D721Med (cell line): ENCODE measurements at regions not wholly inside any gene's neighbourhood (a gene's known extent, or its start where the extent isn't known, plus 50 kb on each side); places are given as distances from the start of the nearest gene placed in this dataset.

ENCODE experiments used
- DNase-seq: peaks from one replicate; pipeline ENCODE4 v3.0.0; 2011; ENCODE audit warnings: low spot score; ENCODE audit not compliant: insufficient read length
- FAIRE-seq: peaks from 2 replicates; lab custom pipeline; 2011; peaks lifted over from hg19 to GRCh38; lab: Jason Lieb, UNC
- TF ChIP-seq, protein P1 (sequence below): IDR thresholded peaks from 2 replicates; pipeline ENCODE4 v1.5.1; 2012; ENCODE audit warnings: mild to moderate bottlenecking, control low read depth; ENCODE audit not compliant: insufficient read depth; ENCODE audit errors: missing control alignments

DNA sequence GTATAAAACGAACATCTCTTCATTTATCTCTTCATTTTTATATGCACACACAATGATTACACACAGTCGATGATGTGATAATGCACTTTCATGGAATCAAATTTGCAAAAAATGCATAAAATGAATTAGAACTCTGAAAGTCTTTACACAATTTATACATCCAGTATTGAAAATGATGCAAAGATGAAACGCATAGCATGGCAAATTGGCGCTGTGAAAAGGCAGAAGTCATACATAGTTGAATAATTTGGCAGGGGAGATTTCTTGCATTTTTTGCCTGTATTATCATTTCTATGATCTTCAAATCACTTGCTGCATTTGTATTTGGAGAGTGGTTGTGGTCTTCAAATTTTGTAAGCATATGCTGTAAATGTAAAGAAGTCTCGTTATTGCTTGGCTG, 150.7 kb upstream of the LGALSL start:
- FAIRE-seq (no peak), DNase-seq (no peak)
- TF ChIP-seq, protein P1, sequence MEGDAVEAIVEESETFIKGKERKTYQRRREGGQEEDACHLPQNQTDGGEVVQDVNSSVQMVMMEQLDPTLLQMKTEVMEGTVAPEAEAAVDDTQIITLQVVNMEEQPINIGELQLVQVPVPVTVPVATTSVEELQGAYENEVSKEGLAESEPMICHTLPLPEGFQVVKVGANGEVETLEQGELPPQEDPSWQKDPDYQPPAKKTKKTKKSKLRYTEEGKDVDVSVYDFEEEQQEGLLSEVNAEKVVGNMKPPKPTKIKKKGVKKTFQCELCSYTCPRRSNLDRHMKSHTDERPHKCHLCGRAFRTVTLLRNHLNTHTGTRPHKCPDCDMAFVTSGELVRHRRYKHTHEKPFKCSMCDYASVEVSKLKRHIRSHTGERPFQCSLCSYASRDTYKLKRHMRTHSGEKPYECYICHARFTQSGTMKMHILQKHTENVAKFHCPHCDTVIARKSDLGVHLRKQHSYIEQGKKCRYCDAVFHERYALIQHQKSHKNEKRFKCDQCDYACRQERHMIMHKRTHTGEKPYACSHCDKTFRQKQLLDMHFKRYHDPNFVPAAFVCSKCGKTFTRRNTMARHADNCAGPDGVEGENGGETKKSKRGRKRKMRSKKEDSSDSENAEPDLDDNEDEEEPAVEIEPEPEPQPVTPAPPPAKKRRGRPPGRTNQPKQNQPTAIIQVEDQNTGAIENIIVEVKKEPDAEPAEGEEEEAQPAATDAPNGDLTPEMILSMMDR: no peak

DNA sequence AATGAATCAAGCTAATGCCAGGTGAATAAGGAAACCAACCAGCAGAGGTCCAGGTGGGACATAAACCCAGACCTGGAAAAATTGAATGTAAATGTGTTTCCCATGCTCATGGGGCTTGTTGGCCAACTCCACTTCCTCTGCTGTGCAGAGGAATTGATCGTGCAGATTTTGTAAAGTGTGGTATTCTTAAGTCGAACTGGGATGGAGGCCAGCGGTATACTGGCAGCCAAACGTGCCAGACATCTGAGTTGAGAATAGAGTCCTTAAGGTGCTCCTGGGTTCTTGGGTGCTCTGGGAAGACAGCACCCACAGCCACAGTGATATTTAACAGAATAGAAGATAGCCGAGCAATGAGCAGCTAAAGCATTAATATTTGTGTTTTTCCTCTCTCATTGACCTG, 146.5 kb upstream of the LGALSL start:
- no peak for DNase-seq
- TF ChIP-seq, protein P1: no peak
- no peak for FAIRE-seq

DNA sequence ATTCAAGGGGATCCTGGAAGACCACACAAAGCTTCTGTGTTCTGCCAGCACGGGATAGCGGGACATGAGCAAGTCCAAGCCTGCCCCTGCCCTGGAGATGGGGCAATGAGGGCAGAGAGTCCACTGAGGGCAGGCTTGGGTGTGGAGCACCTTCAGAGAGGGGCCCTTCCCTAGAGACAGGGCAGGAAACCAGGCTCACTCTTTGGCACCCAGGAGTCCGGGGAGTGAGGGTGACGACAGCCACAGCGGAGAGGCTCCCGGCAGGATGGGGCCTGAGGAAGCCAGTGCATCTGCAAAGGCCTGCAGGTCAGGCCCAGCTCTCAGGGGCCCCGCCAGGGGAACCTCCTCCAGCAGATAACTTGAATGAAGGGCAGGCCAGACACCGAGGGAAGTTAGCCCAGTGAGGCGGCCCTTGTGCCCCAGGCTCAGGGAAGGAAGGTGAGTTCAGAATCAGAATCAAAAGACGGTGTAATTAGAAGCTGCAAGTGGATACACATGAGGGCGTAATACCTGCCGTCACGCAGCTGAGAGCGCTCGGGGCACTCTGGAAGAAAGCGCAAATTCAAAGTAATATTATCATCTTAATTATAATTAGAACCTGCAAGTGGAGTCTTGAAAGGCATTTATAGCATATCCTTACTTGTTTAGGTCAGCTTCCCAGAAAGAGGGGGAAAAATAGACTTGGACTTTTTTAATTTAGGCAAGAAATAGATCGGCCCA, 142.6 kb upstream of the LGALSL start:
- no peak for FAIRE-seq
- DNase-seq: no peak
- TF ChIP-seq, protein P1: no peak

DNA sequence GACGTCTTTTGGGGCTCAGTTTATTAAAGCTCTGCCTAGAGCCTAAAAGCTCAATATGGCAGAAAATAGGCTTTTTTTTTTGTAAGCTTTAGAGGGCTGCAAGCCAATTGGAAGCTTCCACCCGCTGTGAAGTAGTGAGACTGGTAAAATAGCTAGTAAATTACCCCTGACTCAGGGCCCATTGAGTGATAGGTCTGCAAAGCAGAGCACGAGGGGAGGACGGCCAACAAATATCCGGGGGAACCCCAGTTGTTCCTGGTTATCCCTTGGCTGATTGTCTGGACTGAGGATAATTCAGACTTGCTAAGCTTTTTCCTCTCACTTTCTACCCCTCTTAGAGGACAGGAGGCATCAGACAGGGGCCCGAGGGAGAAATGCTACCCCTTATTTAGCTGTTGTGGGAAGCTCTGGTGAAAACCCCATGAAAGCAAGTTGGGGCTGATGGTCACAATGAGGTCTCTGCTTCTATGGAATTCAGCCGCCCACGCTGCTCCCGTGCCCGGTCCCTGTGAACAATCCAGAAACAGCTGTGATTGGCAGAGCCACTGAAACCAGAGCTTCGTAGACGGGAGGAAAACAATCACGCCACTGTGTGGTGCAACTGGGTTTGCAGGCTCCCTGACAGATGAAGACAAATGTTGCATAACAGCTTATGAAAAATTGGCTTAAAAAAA, 141.9 kb upstream of the LGALSL start:
- no peak for FAIRE-seq
- no peak for DNase-seq
- TF ChIP-seq, protein P1: no peak

DNA sequence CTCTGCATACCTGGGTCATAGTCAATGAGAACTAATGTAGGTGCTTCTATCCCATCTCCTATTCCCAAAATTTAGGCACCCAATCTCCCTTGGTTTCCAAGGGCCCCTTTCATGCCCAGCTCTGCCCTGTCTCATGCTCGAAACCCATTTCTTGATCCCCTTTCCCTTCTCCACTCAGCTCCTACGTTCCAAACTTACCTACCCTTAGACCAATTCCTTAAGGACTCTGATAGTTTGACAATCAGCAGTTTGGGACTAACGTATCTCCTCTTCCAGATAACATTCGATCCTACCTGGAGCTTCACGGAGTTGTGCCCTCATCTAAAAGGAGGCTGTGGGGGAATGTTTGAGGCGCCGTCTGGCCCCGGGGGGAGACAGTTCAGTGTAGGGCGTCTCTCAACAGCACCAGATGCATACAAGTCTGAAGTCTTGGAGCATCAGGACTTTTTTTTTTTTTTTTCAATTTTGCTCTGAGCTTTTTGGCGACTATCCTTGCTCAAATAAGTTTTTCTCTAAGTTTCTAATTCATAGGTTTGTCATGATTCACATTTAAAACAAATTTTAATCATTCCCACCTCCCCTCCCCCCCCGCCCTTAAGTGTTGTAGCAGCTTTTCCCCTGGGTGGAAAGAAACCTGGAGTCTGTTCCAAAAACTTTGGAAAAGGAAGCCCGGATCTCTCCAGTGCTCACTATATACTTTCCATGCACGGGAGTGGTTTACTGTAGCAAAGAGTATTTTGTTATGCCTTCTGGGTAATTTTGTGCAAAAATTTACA, 141.2 kb upstream of the LGALSL start:
- TF ChIP-seq, protein P1: no peak
- no peak for DNase-seq
- FAIRE-seq: no peak

DNA sequence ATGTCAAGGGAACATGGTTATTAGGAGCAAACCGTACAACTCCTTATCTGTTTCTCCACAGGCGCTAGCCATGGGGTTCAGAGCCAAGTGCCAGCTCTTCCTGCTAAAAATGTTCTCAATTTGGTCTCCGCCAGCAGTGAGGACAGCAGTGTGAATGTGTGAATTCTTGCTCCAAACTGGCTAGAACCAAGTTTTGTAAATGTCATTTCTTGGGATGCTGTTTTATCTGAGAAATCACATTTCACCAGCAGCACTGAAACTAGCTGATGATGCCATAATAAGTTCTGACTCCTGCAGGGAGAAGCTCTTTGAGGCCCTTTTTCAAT, 140.6 kb upstream of the LGALSL start:
- TF ChIP-seq, protein P1: no peak
- FAIRE-seq: no peak
- DNase-seq: no peak
